Psoas muscle (tissue), 7 donors: ENCODE measurements at regions not wholly inside any gene's neighbourhood (a gene's known extent, or its start where the extent isn't known, plus 50 kb on each side); places are given as distances from the start of the nearest gene placed in this dataset.

ENCODE experiments used
- ATAC-seq, 4 donors: fragments of 200-7000 bp; cut with Tn5 transposase; one replicate each; pipeline ENCODE4 v1.9.1; 2020; ENCODE audit warnings: moderate library complexity in 3 of 4, mild to moderate bottlenecking in 2 of 4
- DNase-seq, 2 donors: peaks; one replicate each; pipeline ENCODE4 v3.0.0-alpha.2; 2020
- H3K27ac ChIP-seq: fragments of 200-600 bp; one replicate; pipeline ENCODE4 v1.8.0; 2022
- H3K27me3 ChIP-seq, 3 donors: fragments of 200-600 bp in 1 of 3; one replicate each; pipeline versions ENCODE4 v1.6.1 to v1.8.0; 2013 to 2022; ENCODE audit warnings: low read length in 2 of 3, mild to moderate bottlenecking in 2 of 3, moderate library complexity in 1 of 3; ENCODE audit not compliant: insufficient read depth in 3 of 3
- H3K36me3 ChIP-seq, 2 donors: fragments of 200-600 bp in 1 of 2; one replicate each; pipeline versions ENCODE4 v1.6.1 to v1.8.0; 2013 to 2022; ENCODE audit warnings: low read depth in 1 of 2, mild to moderate bottlenecking in 1 of 2, moderate library complexity in 1 of 2; ENCODE audit not compliant: insufficient read depth in 1 of 2
- H3K4me1 ChIP-seq: fragments of 200-600 bp; one replicate; pipeline ENCODE4 v1.8.0; 2022
- H3K4me3 ChIP-seq: fragments of 200-600 bp; one replicate; pipeline ENCODE4 v1.8.0; 2022; ENCODE audit warnings: mild to moderate bottlenecking
- H3K9me3 ChIP-seq: fragments of 200-600 bp; one replicate; pipeline ENCODE4 v1.8.0; 2022
- whole genome bisulfite sequencing, 3 donors: extraction: QIAGEN DNeasy Blood & Tissue Kit; methylation state at CpG; one replicate each; pipeline versions ENCODE4 v1.1.6 to v1.1.7; 2013; 5-methylcytosine and 5-hydroxymethylcytosine counted together
- intact Hi-C, 2 donors: fragments of 100-400 bp; cut with DNase I; formaldehyde crosslinking; loops; one replicate each; pipeline versions ENCODE4 v1.11.0 to v1.14.2; 2022
- TF ChIP-seq, protein P1 (sequence below): fragments of 200-600 bp; IDR thresholded peaks from one replicate; pipeline ENCODE4 v1.8.0; 2022; ENCODE audit warnings: antibody characterized with exemption
- donor health status: healthy with polysubstance abuse.
- donor health status: DM: no; HTN: no; CAD: no; lungs with moderate emphysema.
- donor health status: Bipolar disorder and iron deficiency.
- donor health status: healthy.
- donor health status: DM: yes; HTN: yes; CAD: no.
- donor health status: DM: no; HTN: no; CAD: no.
- donor health status: DM: yes; HTN: yes; CAD: no.

DNA sequence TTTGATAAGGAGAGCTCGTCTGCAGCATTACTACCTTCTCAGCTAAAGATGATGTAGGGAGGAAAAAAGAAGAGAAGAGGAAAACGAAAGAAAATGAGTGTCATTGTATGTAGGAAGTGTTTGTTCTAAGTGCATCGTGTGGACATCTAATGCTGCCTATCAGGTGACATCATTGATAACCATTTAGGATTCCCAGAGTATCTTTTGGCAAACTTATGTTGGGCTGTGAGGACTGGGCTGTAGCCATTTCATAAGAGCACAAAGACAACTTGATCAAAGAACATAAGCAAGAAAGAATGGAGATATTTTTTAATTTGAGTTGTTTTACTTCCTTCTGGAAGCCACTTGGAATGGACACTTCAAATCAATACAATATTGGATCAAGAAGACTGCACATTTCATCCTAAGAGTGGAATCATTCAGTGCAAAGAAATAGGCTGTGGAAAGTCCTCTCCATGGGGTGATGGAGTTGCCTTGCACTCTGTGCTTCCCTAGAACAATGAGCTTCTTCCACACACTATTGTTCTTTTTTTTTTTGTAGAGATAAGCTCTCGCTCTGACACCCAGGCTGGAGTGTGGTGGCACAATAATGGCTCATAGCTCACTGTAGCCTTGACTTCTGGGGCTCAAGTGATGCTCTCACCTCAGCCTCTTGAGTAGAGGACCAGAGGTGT is 52.4 kb upstream of the UBL3 start:
- Histone ChIP-seq H3K27ac (no peak overlapping the region), H3K27me3 (peaks cover 0 to 3% (median 0%) of the 10 kb centered on the region in 3 donors), H3K36me3 (no peaks in the 10 kb centered on the region), H3K4me1 (no peaks in the 10 kb centered on the region), H3K9me3 (no peaks in the 10 kb centered on the region), H3K4me3 (no peak overlapping the region)
- TF ChIP-seq, protein P1, sequence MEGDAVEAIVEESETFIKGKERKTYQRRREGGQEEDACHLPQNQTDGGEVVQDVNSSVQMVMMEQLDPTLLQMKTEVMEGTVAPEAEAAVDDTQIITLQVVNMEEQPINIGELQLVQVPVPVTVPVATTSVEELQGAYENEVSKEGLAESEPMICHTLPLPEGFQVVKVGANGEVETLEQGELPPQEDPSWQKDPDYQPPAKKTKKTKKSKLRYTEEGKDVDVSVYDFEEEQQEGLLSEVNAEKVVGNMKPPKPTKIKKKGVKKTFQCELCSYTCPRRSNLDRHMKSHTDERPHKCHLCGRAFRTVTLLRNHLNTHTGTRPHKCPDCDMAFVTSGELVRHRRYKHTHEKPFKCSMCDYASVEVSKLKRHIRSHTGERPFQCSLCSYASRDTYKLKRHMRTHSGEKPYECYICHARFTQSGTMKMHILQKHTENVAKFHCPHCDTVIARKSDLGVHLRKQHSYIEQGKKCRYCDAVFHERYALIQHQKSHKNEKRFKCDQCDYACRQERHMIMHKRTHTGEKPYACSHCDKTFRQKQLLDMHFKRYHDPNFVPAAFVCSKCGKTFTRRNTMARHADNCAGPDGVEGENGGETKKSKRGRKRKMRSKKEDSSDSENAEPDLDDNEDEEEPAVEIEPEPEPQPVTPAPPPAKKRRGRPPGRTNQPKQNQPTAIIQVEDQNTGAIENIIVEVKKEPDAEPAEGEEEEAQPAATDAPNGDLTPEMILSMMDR: no peak
- DNase-seq: no peak
- no peak for ATAC-seq
- 28 to 36% (median 28%) methylated on average over 4 of the region's 4 CpGs for WGBS, 3 donors
- intact Hi-C loops: no loop called here

DNA sequence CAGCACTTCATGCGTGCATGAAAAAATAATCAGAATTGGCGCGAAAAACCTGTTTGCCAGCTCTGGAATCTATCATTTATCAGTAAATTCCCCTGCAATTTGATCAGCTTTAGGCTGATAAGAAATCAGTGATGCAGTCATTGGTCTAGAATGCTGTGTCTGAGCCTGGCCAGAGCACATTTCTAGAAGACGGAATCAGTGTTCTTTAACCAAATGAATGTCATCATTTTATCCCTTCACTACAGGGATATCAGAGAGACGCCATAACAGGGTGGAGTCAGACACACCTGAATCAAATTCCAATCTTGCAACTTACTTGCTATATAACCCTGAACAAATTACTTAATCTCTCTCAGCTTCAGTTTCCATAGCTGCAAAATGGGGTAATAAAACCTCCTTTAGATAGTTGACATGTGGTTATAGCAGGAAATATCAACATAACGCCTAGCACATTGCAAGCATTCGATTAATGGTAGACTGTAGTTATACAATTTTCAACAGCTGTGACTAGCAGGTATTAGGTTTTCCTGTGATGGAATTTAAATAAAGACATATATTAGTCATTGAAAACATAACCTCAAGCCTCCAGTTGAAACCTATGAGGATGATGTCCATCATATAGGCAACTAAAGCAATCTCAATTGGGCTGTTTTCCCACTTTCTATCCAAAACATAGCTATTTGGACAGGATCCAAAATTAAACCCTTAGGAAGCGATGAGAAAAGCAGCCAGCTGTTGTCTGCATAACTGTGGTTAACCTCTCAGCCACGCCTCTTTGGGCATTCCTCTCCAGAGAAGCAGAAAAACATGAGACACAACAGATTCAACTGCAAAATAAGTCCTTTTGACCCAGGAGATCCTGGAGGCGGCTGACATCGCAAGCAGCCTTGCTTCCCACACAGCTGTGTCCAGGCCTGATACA is 51.6 kb upstream of the UBL3 start:
- no peaks in the 10 kb centered on the region for H3K9me3 ChIP-seq
- H3K27me3 ChIP-seq: peaks cover 0 to 3% (median 0%) of the 10 kb centered on the region in 3 donors
- WGBS, 3 donors: 48 to 52% (median 49%) methylated on average over 11 of the region's 11 CpGs
- intact Hi-C loops: no loop called here
- no peaks in the 10 kb centered on the region for H3K4me1 ChIP-seq
- TF ChIP-seq, protein P1: no peak
- H3K36me3 ChIP-seq: no peaks in the 10 kb centered on the region
- no peak overlapping the region for H3K27ac ChIP-seq
- DNase-seq (peak in 1 of 2 donors; percentile 58), ATAC-seq (no peak)
- H3K4me3 ChIP-seq: no peak overlapping the region
